DMS153 (cell line): ENCODE measurements at regions not wholly inside any gene's neighbourhood (a gene's known extent, or its start where the extent isn't known, plus 50 kb on each side); places are given as distances from the start of the nearest gene placed in this dataset.
A peak's percentile ranks its signal among the peaks of the same experiment; 100 is the strongest.

Source experiments
- DNase-seq: peaks from one replicate; lab custom pipeline; 2025; lab: John Stamatoyannopoulos, UW

- DNase-seq, result no peak
Measured at GRCh38 chr12:24278832-24279231, 329.4 kb upstream of the SOX5 start.

- DNase-seq, result no peak
Measured at GRCh38 chr12:24270965-24271364, 321.5 kb upstream of the SOX5 start.

GRCh38 chr12:24270464-24270863 is 321.0 kb upstream of the SOX5 start:
- DNase-seq, result no peak

GRCh38 chr12:24268663-24269186 is 319.3 kb upstream of the SOX5 start:
- DNase-seq, result no peak

- DNase-seq, result no peak
Measured at GRCh38 chr12:24266982-24267381, 317.5 kb upstream of the SOX5 start.

GRCh38 chr12:24256684-24257083 is 307.2 kb upstream of the SOX5 start:
- no peak for DNase-seq

GRCh38 chr12:24255920-24256665 is 306.6 kb upstream of the SOX5 start:
- no peak for DNase-seq

- DNase-seq, result no peak
Measured at GRCh38 chr12:24252602-24253001, 303.1 kb upstream of the SOX5 start.

GRCh38 chr12:24246934-24247333 is 297.5 kb upstream of the SOX5 start:
- no peak for DNase-seq

- no peak for DNase-seq
Measured at GRCh38 chr12:24246376-24246775, 296.9 kb upstream of the SOX5 start.

- DNase-seq, result peak; percentile 29
Measured at GRCh38 chr12:24244801-24245200, 295.3 kb upstream of the SOX5 start.

GRCh38 chr12:24244231-24244630 is 294.8 kb upstream of the SOX5 start:
- DNase-seq, result no peak

GRCh38 chr12:24240707-24241106 is 291.2 kb upstream of the SOX5 start:
- DNase-seq, result no peak

- DNase-seq, result no peak
Measured at GRCh38 chr12:24233519-24234246, 284.2 kb upstream of the SOX5 start.

GRCh38 chr12:24232531-24232930 is 283.1 kb upstream of the SOX5 start:
- no peak for DNase-seq

- DNase-seq, result no peak
Measured at GRCh38 chr12:24231298-24231697, 281.8 kb upstream of the SOX5 start.

GRCh38 chr12:24230061-24230701 is 280.7 kb upstream of the SOX5 start:
- no peak for DNase-seq

GRCh38 chr12:24229031-24229700 is 279.7 kb upstream of the SOX5 start:
- no peak for DNase-seq

GRCh38 chr12:24228371-24228770 is 278.9 kb upstream of the SOX5 start:
- DNase-seq, result no peak

- no peak for DNase-seq
Measured at GRCh38 chr12:24227551-24227950, 278.1 kb upstream of the SOX5 start.

GRCh38 chr12:24226745-24227350 is 277.4 kb upstream of the SOX5 start:
- no peak for DNase-seq

GRCh38 chr12:24224401-24224800 is 274.9 kb upstream of the SOX5 start:
- no peak for DNase-seq
